GM20000 (cell line): ENCODE measurements at regions not wholly inside any gene's neighbourhood (a gene's known extent, or its start where the extent isn't known, plus 50 kb on each side); places are given as distances from the start of the nearest gene placed in this dataset.

ENCODE experiments used
- DNase-seq: peaks from one replicate; pipeline ENCODE4 v3.0.0; 2012; ENCODE audit warnings: low spot score
- TF ChIP-seq, protein P1 (sequence below): IDR thresholded peaks from 2 replicates; pipeline ENCODE4 v1.5.1; 2012; ENCODE audit warnings: mild to moderate bottlenecking, control low read depth; ENCODE audit errors: extremely low read depth, missing control alignments

DNA sequence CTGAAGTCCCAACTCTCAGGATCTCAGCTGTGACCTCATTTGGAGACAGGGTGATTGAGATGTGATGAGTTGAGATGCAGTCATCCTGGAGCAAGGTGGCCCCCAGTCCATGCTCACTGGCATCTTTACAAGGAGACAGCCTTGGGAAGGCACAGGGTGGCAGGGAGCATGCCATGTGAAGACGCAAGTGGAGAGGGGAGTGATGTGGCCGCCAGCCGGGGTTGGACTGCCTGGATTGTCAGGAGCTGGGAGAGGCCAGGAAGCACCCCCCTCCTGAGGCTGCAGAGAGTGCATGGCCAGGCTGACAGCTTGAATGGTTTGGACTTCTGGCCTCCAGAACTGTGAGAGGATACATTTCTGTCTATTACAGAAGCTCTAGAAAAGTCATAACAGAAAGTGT lies 194.4 kb downstream of the UQCRFS1 start:
- no peak for DNase-seq
- TF ChIP-seq, protein P1, sequence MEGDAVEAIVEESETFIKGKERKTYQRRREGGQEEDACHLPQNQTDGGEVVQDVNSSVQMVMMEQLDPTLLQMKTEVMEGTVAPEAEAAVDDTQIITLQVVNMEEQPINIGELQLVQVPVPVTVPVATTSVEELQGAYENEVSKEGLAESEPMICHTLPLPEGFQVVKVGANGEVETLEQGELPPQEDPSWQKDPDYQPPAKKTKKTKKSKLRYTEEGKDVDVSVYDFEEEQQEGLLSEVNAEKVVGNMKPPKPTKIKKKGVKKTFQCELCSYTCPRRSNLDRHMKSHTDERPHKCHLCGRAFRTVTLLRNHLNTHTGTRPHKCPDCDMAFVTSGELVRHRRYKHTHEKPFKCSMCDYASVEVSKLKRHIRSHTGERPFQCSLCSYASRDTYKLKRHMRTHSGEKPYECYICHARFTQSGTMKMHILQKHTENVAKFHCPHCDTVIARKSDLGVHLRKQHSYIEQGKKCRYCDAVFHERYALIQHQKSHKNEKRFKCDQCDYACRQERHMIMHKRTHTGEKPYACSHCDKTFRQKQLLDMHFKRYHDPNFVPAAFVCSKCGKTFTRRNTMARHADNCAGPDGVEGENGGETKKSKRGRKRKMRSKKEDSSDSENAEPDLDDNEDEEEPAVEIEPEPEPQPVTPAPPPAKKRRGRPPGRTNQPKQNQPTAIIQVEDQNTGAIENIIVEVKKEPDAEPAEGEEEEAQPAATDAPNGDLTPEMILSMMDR, result no peak

DNA sequence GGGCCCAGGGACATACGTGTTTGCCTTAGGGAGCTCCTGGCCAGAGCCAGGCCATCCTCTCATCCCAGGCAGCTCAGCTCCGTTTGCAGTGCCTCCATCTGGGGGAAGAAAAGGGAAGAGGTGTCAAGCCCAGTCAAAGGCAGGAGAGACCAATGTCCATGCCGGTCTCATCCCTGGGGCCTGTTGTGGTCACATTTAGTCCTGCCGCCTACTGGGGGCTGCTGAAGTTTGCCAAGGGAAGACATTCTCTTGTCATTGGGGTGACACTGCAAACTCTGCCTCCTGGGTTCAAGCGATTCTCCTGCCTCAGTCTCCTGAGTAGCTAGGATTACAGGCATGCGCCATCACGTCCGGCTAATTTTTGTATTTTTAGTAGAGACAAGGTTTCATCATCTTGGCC lies 195.2 kb downstream of the UQCRFS1 start:
- TF ChIP-seq, protein P1, result no peak
- no peak for DNase-seq

DNA sequence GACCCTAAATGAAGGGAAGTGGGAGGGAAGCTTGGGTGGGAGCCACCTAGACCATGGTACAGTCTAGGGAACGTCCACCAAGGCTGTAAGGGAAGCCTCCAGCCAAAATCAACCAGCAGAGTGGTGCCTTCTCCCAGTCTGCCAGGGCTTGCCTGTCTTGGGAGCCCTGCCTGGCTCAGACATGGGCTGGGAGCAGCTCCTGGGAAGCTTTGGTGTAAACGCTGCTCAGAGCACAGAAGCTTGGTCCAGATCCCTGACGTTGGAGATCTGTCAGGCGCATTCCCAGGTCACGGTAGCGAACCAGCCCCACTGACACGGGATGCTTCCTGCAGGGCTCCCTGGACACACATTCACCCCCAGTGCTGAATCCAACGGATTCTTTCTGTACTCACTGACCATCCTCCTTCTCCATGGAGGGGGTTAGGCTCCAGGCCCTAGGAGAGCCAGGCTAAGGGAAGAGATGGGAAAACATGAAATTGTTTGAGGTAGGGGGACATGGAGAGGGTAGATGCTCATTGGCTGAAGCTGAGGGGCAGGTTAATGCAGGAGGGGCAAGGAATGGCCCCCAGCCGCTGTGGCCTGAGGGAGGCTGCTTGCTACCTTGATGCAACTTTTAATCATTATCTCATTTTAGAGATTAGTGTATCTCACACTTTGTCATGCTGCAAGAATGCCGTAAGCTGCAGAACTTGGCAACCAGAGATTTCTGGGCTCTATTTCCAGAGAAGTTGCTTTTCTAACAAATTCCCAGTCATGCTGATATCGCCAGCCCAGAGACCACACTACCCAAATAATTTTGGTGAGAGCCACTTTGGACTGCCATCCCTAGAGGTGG lies 195.8 kb downstream of the UQCRFS1 start:
- TF ChIP-seq, protein P1, result no peak
- DNase-seq, result no peak

DNA sequence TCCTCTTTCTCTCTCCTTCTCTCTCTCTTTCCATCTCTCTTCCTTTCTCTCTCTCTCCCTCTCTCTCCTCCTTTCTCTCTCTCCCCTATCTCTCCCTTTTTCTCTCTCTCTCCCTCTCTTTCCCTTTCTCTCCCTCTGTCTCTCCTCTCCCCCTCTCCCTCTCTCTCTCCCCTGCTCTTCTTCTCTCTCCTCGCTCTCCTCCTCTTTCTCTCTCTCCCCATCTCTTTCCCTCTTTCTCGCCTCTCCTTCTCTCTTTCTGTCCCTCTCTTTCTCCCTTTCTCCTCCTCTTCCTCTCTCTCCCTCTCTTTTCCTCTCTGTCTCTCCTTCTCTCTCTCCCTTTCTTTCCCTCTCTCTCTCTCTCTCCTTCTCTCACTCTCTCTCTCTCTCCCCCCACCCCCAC lies 196.6 kb downstream of the UQCRFS1 start:
- DNase-seq, result no peak
- TF ChIP-seq, protein P1, result no peak

DNA sequence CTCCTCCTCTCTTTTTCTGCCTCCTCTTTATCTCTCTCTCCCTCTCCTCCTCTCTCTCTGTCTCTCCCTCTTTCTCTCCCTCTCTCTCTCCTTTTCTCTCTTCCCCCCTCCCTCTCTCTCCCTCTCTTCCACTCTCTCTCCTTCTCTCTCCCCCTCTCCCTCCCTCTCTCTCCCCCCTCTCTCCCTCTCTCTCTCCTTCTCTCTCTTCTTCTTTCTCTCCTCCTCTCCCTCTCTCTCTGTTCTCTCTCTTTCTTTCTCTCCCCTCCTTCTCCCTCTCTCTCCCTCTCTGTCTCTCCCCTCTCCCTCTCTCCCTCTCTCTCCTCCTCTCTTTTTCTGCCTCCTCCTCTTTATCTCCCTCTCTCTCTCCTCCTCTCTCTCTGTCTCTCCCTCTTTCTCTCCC lies 197.4 kb downstream of the UQCRFS1 start:
- DNase-seq, result no peak
- TF ChIP-seq, protein P1, result no peak

DNA sequence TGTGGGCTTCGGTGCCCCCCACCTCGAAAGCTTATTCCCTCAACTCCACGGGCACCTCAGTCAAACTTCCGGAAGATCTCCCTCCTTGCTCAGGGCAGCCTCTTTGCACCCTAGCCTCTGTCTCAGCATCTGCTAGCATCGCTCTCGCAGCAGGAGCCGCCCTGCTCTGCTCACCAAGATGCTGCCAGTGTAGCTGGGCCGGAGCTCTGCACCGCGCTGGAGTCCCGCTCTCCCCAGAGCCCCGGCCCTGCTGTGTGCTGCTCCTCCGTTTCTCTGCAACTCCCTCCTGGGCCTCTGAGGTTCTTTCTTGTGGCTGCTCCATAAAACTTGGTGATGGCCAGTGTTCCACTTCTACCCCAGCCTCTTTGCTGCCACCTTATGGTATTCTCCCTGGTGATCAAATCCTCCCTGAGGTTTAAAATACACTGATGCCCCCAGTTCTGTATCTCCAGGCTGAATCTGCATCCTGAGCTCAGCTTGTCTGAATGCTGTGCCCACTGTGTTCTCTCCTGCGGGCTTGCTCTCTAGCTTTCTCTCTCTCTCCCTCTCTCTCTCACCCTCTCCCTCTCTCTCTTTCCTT lies 198.0 kb downstream of the UQCRFS1 start:
- TF ChIP-seq, protein P1, result no peak
- no peak for DNase-seq

DNA sequence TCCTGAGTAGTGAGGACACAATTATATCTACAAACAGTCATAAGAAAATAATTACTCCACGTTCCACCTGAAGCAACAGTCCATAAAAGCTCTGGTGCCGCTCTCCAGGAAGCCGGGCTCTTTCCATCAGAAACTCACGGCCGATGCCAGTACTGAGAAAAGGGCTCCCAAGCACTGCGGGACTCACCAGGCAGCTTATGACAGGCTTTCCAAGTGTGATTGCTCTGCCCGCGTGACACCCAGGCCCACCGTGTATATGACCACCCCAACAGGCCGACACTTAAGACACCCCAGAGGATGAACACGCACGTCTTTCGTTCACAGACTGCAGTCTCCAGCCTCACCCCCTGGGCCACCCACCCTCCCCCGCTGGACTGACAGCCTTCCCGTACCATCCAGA lies 199.0 kb downstream of the UQCRFS1 start:
- TF ChIP-seq, protein P1, result no peak
- no peak for DNase-seq
